ENCODE measurements at regions not wholly inside any gene's neighbourhood (a gene's known extent, or its start where the extent isn't known, plus 50 kb on each side); places are given as distances from the start of the nearest gene placed in this dataset.

DNA sequence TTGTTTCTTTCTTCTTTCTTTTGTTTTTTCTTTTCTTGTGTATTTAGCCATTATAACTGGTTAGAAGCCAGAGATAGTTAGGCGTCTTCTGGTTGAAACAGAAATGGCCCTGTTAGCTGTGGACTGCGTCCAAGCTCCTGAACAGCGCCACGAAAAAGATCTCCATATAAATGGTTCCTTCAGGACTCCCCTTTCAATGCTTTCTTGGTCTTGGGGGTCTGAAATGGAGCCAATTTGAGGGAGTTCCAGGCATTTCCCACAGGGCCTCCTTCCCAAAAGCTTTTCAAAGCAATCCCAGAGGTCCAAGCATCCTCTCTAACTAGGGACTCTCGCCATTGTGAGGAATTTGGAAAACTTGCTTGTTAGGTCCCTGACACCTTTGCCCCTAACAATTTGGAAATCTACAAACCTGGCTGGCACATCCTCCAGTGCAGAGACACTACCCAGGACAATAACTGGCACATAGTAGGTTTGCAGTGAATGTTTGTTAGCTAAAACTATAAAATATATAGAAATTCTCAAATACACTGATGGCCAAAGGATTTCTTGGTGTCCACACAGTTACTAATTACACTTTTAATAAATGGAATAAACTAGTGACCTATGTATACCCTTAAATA is 80.1 kb downstream of the MYCN start:
- TF ChIP-seq POLR2A (IDR thresholded peaks at IDR 0.05): no peak
- TF ChIP-seq, protein P1, sequence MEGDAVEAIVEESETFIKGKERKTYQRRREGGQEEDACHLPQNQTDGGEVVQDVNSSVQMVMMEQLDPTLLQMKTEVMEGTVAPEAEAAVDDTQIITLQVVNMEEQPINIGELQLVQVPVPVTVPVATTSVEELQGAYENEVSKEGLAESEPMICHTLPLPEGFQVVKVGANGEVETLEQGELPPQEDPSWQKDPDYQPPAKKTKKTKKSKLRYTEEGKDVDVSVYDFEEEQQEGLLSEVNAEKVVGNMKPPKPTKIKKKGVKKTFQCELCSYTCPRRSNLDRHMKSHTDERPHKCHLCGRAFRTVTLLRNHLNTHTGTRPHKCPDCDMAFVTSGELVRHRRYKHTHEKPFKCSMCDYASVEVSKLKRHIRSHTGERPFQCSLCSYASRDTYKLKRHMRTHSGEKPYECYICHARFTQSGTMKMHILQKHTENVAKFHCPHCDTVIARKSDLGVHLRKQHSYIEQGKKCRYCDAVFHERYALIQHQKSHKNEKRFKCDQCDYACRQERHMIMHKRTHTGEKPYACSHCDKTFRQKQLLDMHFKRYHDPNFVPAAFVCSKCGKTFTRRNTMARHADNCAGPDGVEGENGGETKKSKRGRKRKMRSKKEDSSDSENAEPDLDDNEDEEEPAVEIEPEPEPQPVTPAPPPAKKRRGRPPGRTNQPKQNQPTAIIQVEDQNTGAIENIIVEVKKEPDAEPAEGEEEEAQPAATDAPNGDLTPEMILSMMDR (IDR thresholded peaks at IDR 0.05): no peak

Data from sigmoid colon (tissue), 3 donors.